ENCODE measurements at regions not wholly inside any gene's neighbourhood (a gene's known extent, or its start where the extent isn't known, plus 50 kb on each side); places are given as distances from the start of the nearest gene placed in this dataset.

DNA sequence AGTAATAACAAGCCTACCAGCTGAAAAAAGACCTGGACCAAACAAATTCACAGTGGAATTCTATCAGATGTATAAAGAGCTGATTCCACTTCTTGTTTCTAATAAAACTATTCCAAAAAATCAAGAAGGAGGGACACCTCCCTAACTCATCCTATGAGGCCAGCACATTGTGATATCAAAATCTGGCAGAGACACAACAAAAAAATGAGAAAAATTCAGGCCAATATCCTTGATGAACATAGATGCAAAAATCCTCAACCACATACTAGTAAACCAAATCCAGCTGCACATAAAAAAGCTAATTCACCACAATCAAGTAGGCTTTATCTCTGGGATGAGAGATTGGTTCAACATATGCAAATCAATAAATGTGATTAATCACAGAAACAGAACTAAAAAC is 147.9 kb upstream of the NEIL3 start:
- POLR2A ChIA-PET = no interaction called here
- H3K4me3 ChIP-seq (ENCODE audit: low read depth, low read length) = no peak overlapping the region
- TF ChIP-seq, protein P1, sequence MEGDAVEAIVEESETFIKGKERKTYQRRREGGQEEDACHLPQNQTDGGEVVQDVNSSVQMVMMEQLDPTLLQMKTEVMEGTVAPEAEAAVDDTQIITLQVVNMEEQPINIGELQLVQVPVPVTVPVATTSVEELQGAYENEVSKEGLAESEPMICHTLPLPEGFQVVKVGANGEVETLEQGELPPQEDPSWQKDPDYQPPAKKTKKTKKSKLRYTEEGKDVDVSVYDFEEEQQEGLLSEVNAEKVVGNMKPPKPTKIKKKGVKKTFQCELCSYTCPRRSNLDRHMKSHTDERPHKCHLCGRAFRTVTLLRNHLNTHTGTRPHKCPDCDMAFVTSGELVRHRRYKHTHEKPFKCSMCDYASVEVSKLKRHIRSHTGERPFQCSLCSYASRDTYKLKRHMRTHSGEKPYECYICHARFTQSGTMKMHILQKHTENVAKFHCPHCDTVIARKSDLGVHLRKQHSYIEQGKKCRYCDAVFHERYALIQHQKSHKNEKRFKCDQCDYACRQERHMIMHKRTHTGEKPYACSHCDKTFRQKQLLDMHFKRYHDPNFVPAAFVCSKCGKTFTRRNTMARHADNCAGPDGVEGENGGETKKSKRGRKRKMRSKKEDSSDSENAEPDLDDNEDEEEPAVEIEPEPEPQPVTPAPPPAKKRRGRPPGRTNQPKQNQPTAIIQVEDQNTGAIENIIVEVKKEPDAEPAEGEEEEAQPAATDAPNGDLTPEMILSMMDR (IDR thresholded peaks at IDR 0.05; ENCODE audit: insufficient read depth, low read depth, low read length) = no peak
- no peaks in the 10 kb centered on the region for H3K36me3 ChIP-seq (ENCODE audit: control insufficient read depth, insufficient read depth, low read length)
- no peak for DNase-seq (ENCODE audit: low read depth)
- CTCF ChIA-PET = interaction anchor here (1.3 kb wide), 1 partner anchor 16 kb away, joined by 4 read pairs; no protein-coding TSS in a partner anchor
- H3K27me3 ChIP-seq (ENCODE audit: control insufficient read depth, insufficient read depth, low read length) = peaks cover 3% of the 10 kb centered on the region; the same call in 1 of the 2 replicates

DNA sequence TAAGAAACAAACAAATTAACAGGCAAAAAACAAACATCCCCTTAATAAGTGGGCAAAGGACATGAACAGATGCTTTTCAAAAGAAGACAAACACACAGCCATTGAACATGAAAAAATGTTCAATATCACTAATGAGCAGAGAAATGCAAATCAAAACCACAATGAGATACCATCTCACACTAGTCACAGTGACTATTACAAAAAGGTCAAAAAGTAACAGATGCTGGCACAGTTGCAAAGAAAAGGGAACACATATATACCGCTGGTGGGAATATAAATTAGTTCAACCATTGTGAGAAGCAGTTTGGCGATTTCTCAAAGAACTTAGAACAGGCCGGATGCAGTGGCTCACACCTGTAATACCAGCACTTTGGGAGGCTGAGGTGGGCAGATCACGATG is 146.1 kb upstream of the NEIL3 start:
- TF ChIP-seq, protein P1 (IDR thresholded peaks at IDR 0.05; ENCODE audit: insufficient read depth, low read depth, low read length) = no peak
- Histone ChIP-seq H3K4me3 (ENCODE audit: low read depth, low read length) (no peak overlapping the region), H3K36me3 (ENCODE audit: control insufficient read depth, insufficient read depth, low read length) (no peaks in the 10 kb centered on the region), H3K27me3 (ENCODE audit: control insufficient read depth, insufficient read depth, low read length) (peaks cover 3% of the 10 kb centered on the region; the same call in 1 of the 2 replicates)
- no peak for DNase-seq (ENCODE audit: low read depth)
- ChIA-PET POLR2A (no interaction called here), CTCF (no interaction called here)

DNA sequence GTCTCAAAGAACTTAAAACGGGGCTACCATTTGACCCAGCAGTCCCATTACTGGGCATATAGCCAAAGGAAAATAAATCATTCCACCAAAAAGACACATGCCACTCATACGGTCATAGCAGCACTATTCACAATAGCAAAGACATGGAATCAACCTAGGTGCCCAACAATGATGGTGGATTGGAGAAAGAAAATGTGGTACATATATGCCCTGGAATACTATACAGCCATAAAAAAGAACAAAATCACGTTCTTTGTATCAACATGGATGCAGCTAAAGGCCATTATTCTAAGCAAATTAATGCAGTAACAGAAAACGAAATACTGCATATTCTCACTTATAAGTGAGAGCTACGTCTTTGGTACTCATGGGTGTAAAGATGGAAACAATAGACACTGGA is 138.1 kb upstream of the NEIL3 start:
- no peak for DNase-seq (ENCODE audit: low read depth)
- H3K36me3 ChIP-seq (ENCODE audit: control insufficient read depth, insufficient read depth, low read length) = no peaks in the 10 kb centered on the region
- H3K4me3 ChIP-seq (ENCODE audit: low read depth, low read length) = no peak overlapping the region
- H3K27me3 ChIP-seq (ENCODE audit: control insufficient read depth, insufficient read depth, low read length) = no peaks in the 10 kb centered on the region
- ChIA-PET POLR2A (no interaction called here), CTCF (no interaction called here)
- TF ChIP-seq, protein P1 (IDR thresholded peaks at IDR 0.05; ENCODE audit: insufficient read depth, low read depth, low read length) = no peak

DNA sequence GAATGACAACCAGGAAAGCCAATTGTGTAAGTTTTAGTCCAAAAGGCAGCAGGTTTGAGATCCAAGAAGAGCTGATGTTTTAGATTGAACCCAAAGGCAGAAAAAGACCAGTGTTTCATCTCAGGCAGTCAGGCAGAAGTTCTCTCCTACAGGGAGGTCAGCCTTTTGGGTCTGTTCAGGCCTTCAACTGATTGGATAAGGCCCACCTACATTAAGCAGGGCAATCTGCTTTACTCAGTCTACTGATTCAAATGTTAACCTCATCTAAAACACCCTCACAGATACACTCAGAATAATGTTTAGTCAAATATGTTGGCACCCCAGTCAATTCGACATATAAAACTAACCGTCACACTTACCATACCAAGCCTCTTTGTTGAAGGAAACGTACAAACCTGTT is 134.2 kb upstream of the NEIL3 start:
- ChIA-PET CTCF (no interaction called here), POLR2A (no interaction called here)
- no peak overlapping the region for H3K4me3 ChIP-seq (ENCODE audit: low read depth, low read length)
- TF ChIP-seq, protein P1 (IDR thresholded peaks at IDR 0.05; ENCODE audit: insufficient read depth, low read depth, low read length) = no peak
- no peaks in the 10 kb centered on the region for H3K27me3 ChIP-seq (ENCODE audit: control insufficient read depth, insufficient read depth, low read length)
- no peak for DNase-seq (ENCODE audit: low read depth)
- no peaks in the 10 kb centered on the region for H3K36me3 ChIP-seq (ENCODE audit: control insufficient read depth, insufficient read depth, low read length)

DNA sequence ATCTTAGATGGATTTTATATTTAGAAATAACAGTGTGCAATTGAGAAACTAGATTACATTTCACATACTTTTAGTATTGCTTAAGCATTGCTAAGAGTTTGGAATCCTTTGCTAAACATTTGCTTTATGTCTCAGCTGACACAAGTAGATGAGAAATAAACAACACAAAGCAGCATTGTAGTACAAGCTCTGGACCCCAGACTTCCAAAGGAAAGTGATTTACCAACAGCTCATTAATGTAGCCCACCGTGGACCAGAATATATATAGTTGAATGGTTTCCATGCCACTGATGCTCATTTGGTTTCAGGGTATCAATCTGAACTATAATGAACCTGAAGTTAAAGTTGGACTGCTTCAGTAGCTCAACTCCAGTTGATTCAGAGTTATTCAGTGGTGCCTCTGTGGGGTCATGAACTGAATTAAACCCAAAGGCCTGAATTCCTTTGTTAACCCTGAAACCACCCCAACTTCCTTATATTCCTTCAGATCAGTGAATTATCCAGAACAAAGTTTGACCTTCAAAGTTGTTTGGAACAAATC is 132.1 kb upstream of the NEIL3 start:
- TF ChIP-seq, protein P1 (IDR thresholded peaks at IDR 0.05; ENCODE audit: insufficient read depth, low read depth, low read length) = no peak
- Histone ChIP-seq H3K27me3 (ENCODE audit: control insufficient read depth, insufficient read depth, low read length) (no peaks in the 10 kb centered on the region), H3K4me3 (ENCODE audit: low read depth, low read length) (no peak overlapping the region), H3K36me3 (ENCODE audit: control insufficient read depth, insufficient read depth, low read length) (no peaks in the 10 kb centered on the region)
- CTCF ChIA-PET = interaction anchor here (1.0 kb wide), 1 partner anchor 130 kb away, joined by 6 read pairs; no protein-coding TSS in a partner anchor
- DNase-seq (ENCODE audit: low read depth) = peak; percentile 35
- POLR2A ChIA-PET = no interaction called here
